Mesendoderm (in vitro differentiated cells): ENCODE measurements at regions not wholly inside any gene's neighbourhood (a gene's known extent, or its start where the extent isn't known, plus 50 kb on each side); places are given as distances from the start of the nearest gene placed in this dataset.

Experiments
- DNase-seq: peaks from one replicate; pipeline ENCODE4 v3.0.0; 2013
- H2AK5ac ChIP-seq: 2 replicates; pipeline ENCODE4 v1.6.1; 2013; ENCODE audit warnings: low read length, inconsistent platforms
- H2BK120ac ChIP-seq: 2 replicates; pipeline ENCODE4 v1.6.1; 2013; ENCODE audit warnings: low read depth, mild to moderate bottlenecking, low read length, moderate library complexity, mixed read lengths
- H2BK15ac ChIP-seq: replicated peaks from 2 replicates; pipeline ENCODE4 v1.6.1; 2013; ENCODE audit warnings: low read depth, mild to moderate bottlenecking, moderate library complexity
- H2BK5ac ChIP-seq: 2 replicates; pipeline ENCODE4 v1.6.1; 2013; ENCODE audit warnings: low read length, inconsistent platforms
- H3K18ac ChIP-seq: 2 replicates; pipeline ENCODE4 v1.6.1; 2013; ENCODE audit warnings: mild to moderate bottlenecking, low read length, mixed read lengths
- H3K23ac ChIP-seq: one replicate; pipeline ENCODE4 v1.6.1; 2013; ENCODE audit warnings: low read length
- H3K27ac ChIP-seq: 2 replicates; pipeline ENCODE4 v1.5.1; 2013; ENCODE audit warnings: low read depth, mild to moderate bottlenecking, inconsistent platforms, low read length, moderate library complexity
- H3K27me3 ChIP-seq: 2 replicates; pipeline ENCODE4 v1.6.1; 2013; ENCODE audit warnings: low read length, control low read depth, mild to moderate bottlenecking, inconsistent platforms; ENCODE audit not compliant: insufficient read depth, poor library complexity
- H3K36me3 ChIP-seq: 2 replicates; pipeline ENCODE4 v1.6.1; 2013; ENCODE audit warnings: low read length, inconsistent platforms; ENCODE audit not compliant: control insufficient read depth, insufficient read depth
- H3K4ac ChIP-seq: one replicate; pipeline ENCODE4 v1.6.1; 2013; ENCODE audit warnings: low read depth, mild to moderate bottlenecking, low read length, moderate library complexity
- H3K4me1 ChIP-seq: 2 replicates; pipeline ENCODE4 v1.6.1; 2013; ENCODE audit warnings: low read depth, low read length, inconsistent platforms; ENCODE audit not compliant: control insufficient read depth
- H3K4me2 ChIP-seq: 2 replicates; pipeline ENCODE4 v1.6.1; 2013; ENCODE audit warnings: low read length
- H3K4me3 ChIP-seq: 2 replicates; pipeline ENCODE4 v1.5.1; 2013; ENCODE audit warnings: mild to moderate bottlenecking, low read length
- H3K56ac ChIP-seq: one replicate; pipeline ENCODE4 v1.6.1; 2013; ENCODE audit warnings: low read length
- H3K79me1 ChIP-seq: 2 replicates; pipeline ENCODE4 v1.6.1; 2013; ENCODE audit warnings: low read length, inconsistent platforms
- H3K79me2 ChIP-seq: 2 replicates; pipeline ENCODE4 v1.6.1; 2013; ENCODE audit warnings: mild to moderate bottlenecking, low read length; ENCODE audit not compliant: control insufficient read depth, insufficient read depth
- H3K9ac ChIP-seq: 2 replicates; pipeline ENCODE4 v1.6.1; 2013; ENCODE audit warnings: low read length, inconsistent platforms
- H4K5ac ChIP-seq: one replicate; pipeline ENCODE4 v1.6.1; 2013; ENCODE audit warnings: low read length
- H4K8ac ChIP-seq: one replicate; pipeline ENCODE4 v1.6.1; 2013; ENCODE audit warnings: low read depth, mild to moderate bottlenecking, control low read depth, low read length, moderate library complexity
- WGBS: extraction: QIAGEN DNeasy Blood & Tissue Kit; methylation state at CpG from one replicate; pipeline ENCODE4 v1.1.7; 2013; ENCODE audit warnings: low lambda C conversion rate, missing lambda C conversion rate; ENCODE audit not compliant: insufficient coverage; ENCODE audit errors: extremely low coverage; 5-methylcytosine and 5-hydroxymethylcytosine counted together

- no peak overlapping the region for H2BK120ac ChIP-seq
- H3K18ac ChIP-seq, result no peak overlapping the region
- no peak overlapping the region for H3K4me2 ChIP-seq
- no peak for DNase-seq
- H3K4ac ChIP-seq, result no peak overlapping the region
- H3K9ac ChIP-seq, result no peak overlapping the region
- no peak overlapping the region for H3K4me3 ChIP-seq
- no peak overlapping the region for H4K5ac ChIP-seq
- no peak overlapping the region for H4K8ac ChIP-seq
- no peaks in the 10 kb centered on the region for H3K4me1 ChIP-seq
- H3K79me1 ChIP-seq, result no peaks in the 10 kb centered on the region
- no peak overlapping the region for H3K23ac ChIP-seq
- H3K27me3 ChIP-seq, result no peaks in the 10 kb centered on the region
- no peak overlapping the region for H2AK5ac ChIP-seq
- H3K79me2 ChIP-seq, result no peaks in the 10 kb centered on the region
- no peaks in the 10 kb centered on the region for H3K36me3 ChIP-seq
- H3K27ac ChIP-seq, result no peak overlapping the region
- no peak overlapping the region for H2BK5ac ChIP-seq
- H3K56ac ChIP-seq, result no peak overlapping the region
- no peak overlapping the region for H2BK15ac ChIP-seq
These were observed 267.0 kb upstream of the UMPS start for GRCh38 chr3:124463234-124463633.

GRCh38 chr3:124467980-124468902 is 262.0 kb upstream of the UMPS start:
- Histone ChIP-seq H3K79me2 (no peaks in the 10 kb centered on the region), H3K4me3 (no peak overlapping the region), H3K79me1 (no peaks in the 10 kb centered on the region), H3K56ac (peak overlapping the region; percentile 51), H3K9ac (no peak overlapping the region), H3K4me2 (no peak overlapping the region), H4K8ac (no peak overlapping the region), H2BK120ac (no peak overlapping the region), H3K4ac (no peak overlapping the region), H3K27ac (no peak overlapping the region), H3K27me3 (no peaks in the 10 kb centered on the region), H2BK15ac (no peak overlapping the region), H3K18ac (no peak overlapping the region), H3K23ac (no peak overlapping the region), H2BK5ac (no peak overlapping the region), H3K36me3 (no peaks in the 10 kb centered on the region), H3K4me1 (no peaks in the 10 kb centered on the region), H4K5ac (no peak overlapping the region), H2AK5ac (peak overlapping the region; percentile 18)
- peak; percentile 72 for DNase-seq
- no CpG with 5 or more reads among the region's 10 CpGs for WGBS

- no peak overlapping the region for H3K4me3 ChIP-seq
- H3K18ac ChIP-seq, result no peak overlapping the region
- no peaks in the 10 kb centered on the region for H3K36me3 ChIP-seq
- no peak overlapping the region for H3K4ac ChIP-seq
- H4K8ac ChIP-seq, result no peak overlapping the region
- H2BK15ac ChIP-seq, result no peak overlapping the region
- H2AK5ac ChIP-seq, result no peak overlapping the region
- no peak overlapping the region for H2BK5ac ChIP-seq
- no peaks in the 10 kb centered on the region for H3K27me3 ChIP-seq
- no peak for DNase-seq
- H4K5ac ChIP-seq, result no peak overlapping the region
- H3K56ac ChIP-seq, result no peak overlapping the region
- no peak overlapping the region for H3K4me2 ChIP-seq
- H3K4me1 ChIP-seq, result no peaks in the 10 kb centered on the region
- no peak overlapping the region for H3K27ac ChIP-seq
- no peaks in the 10 kb centered on the region for H3K79me2 ChIP-seq
- no peak overlapping the region for H2BK120ac ChIP-seq
- no peak overlapping the region for H3K23ac ChIP-seq
- 100% methylated on average over 3 of the region's 5 CpGs for WGBS
- no peak overlapping the region for H3K9ac ChIP-seq
- no peaks in the 10 kb centered on the region for H3K79me1 ChIP-seq
These were observed 260.7 kb upstream of the UMPS start for GRCh38 chr3:124469555-124469954.

- Histone ChIP-seq H3K18ac (no peak overlapping the region), H3K4me3 (no peak overlapping the region), H3K79me1 (no peaks in the 10 kb centered on the region), H4K8ac (no peak overlapping the region), H2BK5ac (no peak overlapping the region), H2BK120ac (no peak overlapping the region), H3K23ac (no peak overlapping the region), H3K27me3 (no peaks in the 10 kb centered on the region), H4K5ac (no peak overlapping the region), H2AK5ac (no peak overlapping the region), H3K27ac (no peak overlapping the region), H3K9ac (no peak overlapping the region), H2BK15ac (no peak overlapping the region), H3K4me2 (no peak overlapping the region), H3K79me2 (no peaks in the 10 kb centered on the region), H3K4ac (no peak overlapping the region), H3K36me3 (no peaks in the 10 kb centered on the region), H3K4me1 (no peaks in the 10 kb centered on the region), H3K56ac (no peak overlapping the region)
- WGBS, result no CpG with 5 or more reads among the region's 2 CpGs
- DNase-seq, result no peak
These were observed 251.4 kb upstream of the UMPS start for GRCh38 chr3:124478830-124479229.

GRCh38 chr3:124483915-124484470 is 246.3 kb upstream of the UMPS start:
- Histone ChIP-seq H3K18ac (no peak overlapping the region), H3K36me3 (no peaks in the 10 kb centered on the region), H3K9ac (no peak overlapping the region), H2BK120ac (no peak overlapping the region), H2AK5ac (no peak overlapping the region), H4K5ac (no peak overlapping the region), H3K79me2 (no peaks in the 10 kb centered on the region), H3K23ac (no peak overlapping the region), H3K4me3 (no peak overlapping the region), H3K79me1 (no peaks in the 10 kb centered on the region), H4K8ac (no peak overlapping the region), H2BK5ac (no peak overlapping the region), H3K27ac (no peak overlapping the region), H3K4me2 (no peak overlapping the region), H3K4ac (no peak overlapping the region), H2BK15ac (no peak overlapping the region), H3K56ac (no peak overlapping the region), H3K4me1 (no peaks in the 10 kb centered on the region), H3K27me3 (no peaks in the 10 kb centered on the region)
- no peak for DNase-seq
- WGBS, result no CpG with 5 or more reads among the region's 2 CpGs
